MCF 10A (cell line): ENCODE measurements at regions not wholly inside any gene's neighbourhood (a gene's known extent, or its start where the extent isn't known, plus 50 kb on each side); places are given as distances from the start of the nearest gene placed in this dataset.

ENCODE experiments used
- BruUV-seq: library from RNA; stranded (reverse); fragments of 400-500 nt; replicated peaks from 2 replicates; lab custom pipeline; 2021; lab: Mats Ljungman, UMichigan
- CTCF ChIA-PET: fragments of 300-600 bp; sonication (Branson Sonifier 250); formaldehyde crosslinking; extraction: SDS; loops from one replicate; lab custom pipeline; 2021; ENCODE audit warnings: antibody characterized with exemption, inconsistent platforms; lab: Yijun Ruan, JAX
- POLR2A ChIA-PET: fragments of 300-600, 350-650 bp; sonication (Branson Sonifier 250); formaldehyde crosslinking; extraction: SDS; loops from one replicate; lab custom pipeline; 2020; ENCODE audit warnings: antibody characterized with exemption, inconsistent platforms; lab: Yijun Ruan, JAX
- DNase-seq: peaks from one replicate; pipeline ENCODE4 v3.0.0-alpha.2; 2018; ENCODE audit not compliant: unreplicated experiment
- H3K27ac Mint-ChIP-seq: one replicate; pipeline ENCODE4 v1.8.0; 2022; ENCODE audit warnings: mild to moderate bottlenecking, low read depth, mixed read lengths; ENCODE audit not compliant: unreplicated experiment
- H3K27me3 Mint-ChIP-seq: one replicate; pipeline ENCODE4 v1.8.0; 2022; ENCODE audit warnings: mixed read lengths; ENCODE audit not compliant: insufficient read depth, unreplicated experiment
- H3K36me3 Mint-ChIP-seq: one replicate; pipeline ENCODE4 v1.8.0; 2022; ENCODE audit warnings: mild to moderate bottlenecking, moderate library complexity, mixed read lengths; ENCODE audit not compliant: insufficient read depth, unreplicated experiment
- H3K4me1 Mint-ChIP-seq: one replicate; pipeline ENCODE4 v1.8.0; 2022; ENCODE audit warnings: mixed read lengths; ENCODE audit not compliant: insufficient read depth, unreplicated experiment
- H3K4me3 Mint-ChIP-seq: one replicate; pipeline ENCODE4 v1.8.0; 2022; ENCODE audit warnings: mild to moderate bottlenecking, moderate library complexity, mixed read lengths; ENCODE audit not compliant: unreplicated experiment
- H3K9me3 Mint-ChIP-seq: one replicate; pipeline ENCODE4 v1.8.0; 2022; ENCODE audit warnings: mixed read lengths; ENCODE audit not compliant: unreplicated experiment
- intact Hi-C: fragments of 100-400 bp; cut with micrococcal nuclease; formaldehyde crosslinking; loops from 2 replicates; pipeline ENCODE4 v1.14.1; 2022
- TF ChIP-seq, protein P1 (sequence below): fragments of 200-600 bp; IDR thresholded peaks from one replicate; pipeline ENCODE4 v1.8.0; 2022; ENCODE audit warnings: antibody characterized with exemption, mild to moderate bottlenecking; ENCODE audit not compliant: unreplicated experiment

DNA sequence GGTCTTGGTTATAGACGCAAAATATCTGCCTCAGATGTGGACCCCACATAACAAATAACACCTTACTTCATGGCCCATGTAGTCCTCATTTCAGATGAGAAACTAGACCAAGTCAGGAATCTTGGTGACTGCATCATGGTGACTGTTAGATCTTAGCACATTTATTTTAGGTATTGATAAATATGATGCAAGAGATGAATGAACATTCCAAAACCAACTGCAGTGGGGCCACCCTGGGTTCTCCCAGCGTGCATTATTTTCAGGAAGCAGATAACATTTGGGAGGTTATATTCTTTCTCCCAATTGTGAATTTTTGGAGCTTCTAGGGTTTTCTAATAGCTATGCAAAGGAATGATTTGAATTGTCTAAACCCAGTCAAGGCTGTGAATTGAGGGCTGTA is 55.2 kb upstream of the PTGR2 start:
- TF ChIP-seq, protein P1, sequence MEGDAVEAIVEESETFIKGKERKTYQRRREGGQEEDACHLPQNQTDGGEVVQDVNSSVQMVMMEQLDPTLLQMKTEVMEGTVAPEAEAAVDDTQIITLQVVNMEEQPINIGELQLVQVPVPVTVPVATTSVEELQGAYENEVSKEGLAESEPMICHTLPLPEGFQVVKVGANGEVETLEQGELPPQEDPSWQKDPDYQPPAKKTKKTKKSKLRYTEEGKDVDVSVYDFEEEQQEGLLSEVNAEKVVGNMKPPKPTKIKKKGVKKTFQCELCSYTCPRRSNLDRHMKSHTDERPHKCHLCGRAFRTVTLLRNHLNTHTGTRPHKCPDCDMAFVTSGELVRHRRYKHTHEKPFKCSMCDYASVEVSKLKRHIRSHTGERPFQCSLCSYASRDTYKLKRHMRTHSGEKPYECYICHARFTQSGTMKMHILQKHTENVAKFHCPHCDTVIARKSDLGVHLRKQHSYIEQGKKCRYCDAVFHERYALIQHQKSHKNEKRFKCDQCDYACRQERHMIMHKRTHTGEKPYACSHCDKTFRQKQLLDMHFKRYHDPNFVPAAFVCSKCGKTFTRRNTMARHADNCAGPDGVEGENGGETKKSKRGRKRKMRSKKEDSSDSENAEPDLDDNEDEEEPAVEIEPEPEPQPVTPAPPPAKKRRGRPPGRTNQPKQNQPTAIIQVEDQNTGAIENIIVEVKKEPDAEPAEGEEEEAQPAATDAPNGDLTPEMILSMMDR, result no peak
- intact Hi-C loops, result no loop called here
- POLR2A ChIA-PET, result interaction anchor here (0.6 to 12.4 kb wide), 15 partner anchors 9 to 90 kb away, joined by 3 to 250 read pairs (median 8); partner anchors contain the start of genes PTGR2 and ZNF410
- Mint-ChIP-seq H3K36me3 (no peaks in the 10 kb centered on the region), H3K27ac (peak overlapping the region; percentile 64), H3K4me1 (peaks cover 25% of the 10 kb centered on the region), H3K27me3 (no peaks in the 10 kb centered on the region), H3K4me3 (no peak overlapping the region), H3K9me3 (no peaks in the 10 kb centered on the region)
- DNase-seq, result no peak
- CTCF ChIA-PET, result interaction anchor here (0.6 to 4.1 kb wide), 5 partner anchors 10 to 146 kb away, joined by 3 to 23 read pairs (median 9); a partner anchor contains a TSS
- BruUV-seq, result no TSS peak

DNA sequence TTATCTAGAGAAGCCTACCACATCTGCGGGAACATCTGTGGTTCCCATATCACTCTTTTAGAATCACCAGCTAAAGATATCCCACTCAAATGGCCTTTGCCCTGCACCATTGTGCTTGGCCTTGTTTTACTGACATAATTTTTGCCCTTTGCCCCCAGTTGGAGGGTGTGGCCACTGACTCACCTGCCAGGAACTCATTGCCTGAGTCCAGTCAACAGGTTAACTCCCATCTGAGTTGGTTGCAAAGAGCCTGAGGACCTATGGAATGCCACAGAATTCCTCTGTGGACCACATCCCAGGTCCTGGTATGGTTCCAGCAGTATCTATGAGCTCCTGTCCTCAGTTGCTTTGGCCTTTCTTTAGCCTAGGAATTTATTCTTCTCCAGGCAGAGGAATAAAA is 55.7 kb upstream of the PTGR2 start:
- Mint-ChIP-seq H3K4me1 (peaks cover 21% of the 10 kb centered on the region), H3K9me3 (no peaks in the 10 kb centered on the region), H3K36me3 (no peaks in the 10 kb centered on the region), H3K4me3 (no peak overlapping the region), H3K27me3 (no peaks in the 10 kb centered on the region), H3K27ac (peak overlapping the region; percentile 64)
- peak; percentile 80 for DNase-seq
- intact Hi-C loops, result no loop called here
- no TSS peak for BruUV-seq
- POLR2A ChIA-PET, result interaction anchor here (0.6 to 12.4 kb wide), 15 partner anchors 8 to 84 kb away, joined by 3 to 250 read pairs (median 8); partner anchors contain the start of gene PTGR2
- TF ChIP-seq, protein P1, result no peak
- CTCF ChIA-PET, result interaction anchor here (0.5 to 4.1 kb wide), 5 partner anchors 9 to 68 kb away, joined by 3 to 23 read pairs (median 6); a partner anchor contains a TSS

DNA sequence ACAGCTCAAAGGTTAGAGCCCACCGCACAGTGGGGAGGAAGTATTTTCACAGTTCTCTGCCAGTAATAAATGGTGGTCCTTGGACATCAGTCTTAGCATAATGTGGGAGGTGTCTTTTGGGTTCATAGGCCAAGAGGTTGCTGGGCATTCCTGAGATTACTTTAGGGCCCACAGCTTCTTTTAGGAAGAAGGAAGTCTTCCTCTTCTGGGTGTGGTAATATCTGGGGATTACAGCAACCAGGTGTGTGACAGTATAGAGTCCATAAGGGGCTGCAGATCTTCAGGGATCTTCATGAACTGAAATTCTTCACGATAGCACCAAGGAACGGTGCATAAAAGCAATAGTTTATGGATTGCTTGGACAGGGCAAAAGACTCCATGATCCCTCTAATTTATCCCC is 56.2 kb upstream of the PTGR2 start:
- Mint-ChIP-seq H3K27me3 (no peaks in the 10 kb centered on the region), H3K27ac (peak overlapping the region; percentile 64), H3K4me1 (peaks cover 20% of the 10 kb centered on the region), H3K9me3 (no peaks in the 10 kb centered on the region), H3K4me3 (no peak overlapping the region), H3K36me3 (no peaks in the 10 kb centered on the region)
- no peak for DNase-seq
- intact Hi-C loops, result no loop called here
- TF ChIP-seq, protein P1, result no peak
- POLR2A ChIA-PET, result interaction anchor here (0.9 to 12.4 kb wide), 13 partner anchors 8 to 83 kb away, joined by 3 to 250 read pairs (median 8); partner anchors contain the start of gene PTGR2
- no TSS peak for BruUV-seq
- CTCF ChIA-PET, result interaction anchor here (0.5 to 4.1 kb wide), 6 partner anchors 9 to 68 kb away, joined by 3 to 23 read pairs (median 5); a partner anchor contains a TSS

DNA sequence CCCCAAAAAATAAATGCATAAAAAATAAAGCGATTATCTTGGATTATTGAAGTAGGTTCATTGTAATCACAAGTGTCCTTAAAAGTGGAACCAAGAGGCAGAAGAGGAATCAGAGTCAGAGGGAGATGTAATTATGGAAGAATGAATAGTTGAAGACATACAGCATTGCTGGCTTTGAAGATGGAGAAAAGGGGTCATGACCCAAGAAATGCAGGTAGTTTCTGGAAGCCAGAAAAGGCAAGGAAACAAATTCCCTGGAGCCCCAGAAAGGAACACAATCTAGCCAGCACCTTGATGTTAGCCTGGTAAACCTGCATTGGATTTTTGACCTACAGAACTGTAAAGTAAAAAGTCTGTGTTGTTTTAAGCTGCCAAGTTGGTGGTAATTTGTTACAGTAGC is 57.5 kb upstream of the PTGR2 start:
- peak overlapping the region; percentile 27 for H3K27ac Mint-ChIP-seq
- TF ChIP-seq, protein P1, result no peak
- no peak for DNase-seq
- no peaks in the 10 kb centered on the region for H3K36me3 Mint-ChIP-seq
- intact Hi-C loops, result no loop called here
- ChIA-PET CTCF (interaction anchor here (0.6 to 1.3 kb wide), 2 partner anchors 30 to 35 kb away, joined by 3 to 4 read pairs; no protein-coding TSS in a partner anchor), POLR2A (interaction anchor here (0.6 to 12.4 kb wide), 6 partner anchors 7 to 1856 kb away, joined by 3 to 250 read pairs (median 22); a partner anchor contains a TSS)
- no peaks in the 10 kb centered on the region for H3K9me3 Mint-ChIP-seq
- H3K27me3 Mint-ChIP-seq, result no peaks in the 10 kb centered on the region
- no TSS peak for BruUV-seq
- H3K4me3 Mint-ChIP-seq, result no peak overlapping the region
- peaks cover 33% of the 10 kb centered on the region for H3K4me1 Mint-ChIP-seq
